ENCODE measurements at regions not wholly inside any gene's neighbourhood (a gene's known extent, or its start where the extent isn't known, plus 50 kb on each side); places are given as distances from the start of the nearest gene placed in this dataset.
"Not testable (repeated sequence)": the region's sequence is repeated elsewhere in the genome, so short reads cannot be mapped to it uniquely, and the experiment has no call there.

DNA sequence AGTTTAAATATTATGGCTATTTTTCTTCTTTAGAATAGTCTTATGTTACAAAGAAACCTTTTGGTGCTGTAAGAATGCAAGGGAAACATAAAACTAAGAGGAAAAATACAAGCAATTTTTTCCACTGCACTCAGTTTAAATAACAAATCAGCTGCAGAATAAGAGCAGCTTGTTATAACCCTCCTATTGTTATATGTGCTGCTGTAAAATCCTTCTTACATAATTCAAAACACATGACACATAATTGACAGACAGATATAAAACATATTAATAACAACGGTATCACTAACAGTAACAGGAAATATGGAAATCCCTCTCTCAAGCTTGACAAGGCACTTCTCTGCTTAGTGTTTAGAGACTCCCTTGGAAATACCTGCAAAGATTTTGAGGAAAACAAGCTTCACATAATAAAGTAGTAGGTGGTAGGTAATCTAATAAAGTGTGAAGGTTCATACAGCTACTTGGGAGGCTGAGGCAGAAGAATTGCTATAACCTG is 385.3 kb upstream of the HS3ST1 start:
- Histone ChIP-seq H3K9me3 (ENCODE audit: low read length) (no peaks in the 10 kb centered on the region), H3K36me3 (ENCODE audit: insufficient read depth, low read length) (no peaks in the 10 kb centered on the region), H4K20me1 (ENCODE audit: insufficient read depth) (no peaks in the 10 kb centered on the region), H3F3A (ENCODE audit: insufficient read depth, low read length, poor library complexity, severe bottlenecking) (no peaks in the 10 kb centered on the region), H3K9me2 (ENCODE audit: insufficient read depth, low read length) (no peaks in the 10 kb centered on the region), H3K27ac (ENCODE audit: low read length) (no peak overlapping the region), H3K4me3 (ENCODE audit: low read length) (no peak overlapping the region), H3K4me2 (ENCODE audit: low read length) (peak overlapping the region; percentile 11), H2AFZ (ENCODE audit: low read depth, low read length) (no peak overlapping the region), H3K79me2 (replicated peaks; ENCODE audit: insufficient read depth, low read length) (no peaks in the 10 kb centered on the region), H3K9ac (ENCODE audit: low read length) (no peak overlapping the region), H3K27me3 (ENCODE audit: insufficient read depth, low read depth, low read length) (no peaks in the 10 kb centered on the region)
- TF ChIP-seq RAD21 (conservative IDR thresholded peaks at IDR 0.05) (no peak), POLR2AphosphoS5 (IDR thresholded peaks at IDR 0.05) (peak; percentile 68), TAF1 (IDR thresholded peaks at IDR 0.05; ENCODE audit: low read depth) (no peak), EP300 (conservative IDR thresholded peaks at IDR 0.05; ENCODE audit: poor library complexity, severe bottlenecking) (peak; percentile 78), SMC3 (conservative IDR thresholded peaks at IDR 0.05; ENCODE audit: poor library complexity) (no peak), MXI1 (conservative IDR thresholded peaks at IDR 0.05; ENCODE audit: poor library complexity, severe bottlenecking) (no peak), EZH2 (IDR thresholded peaks at IDR 0.05; ENCODE audit: borderline replicate concordance, insufficient read depth, low read length, poor library complexity, severe bottlenecking) (no peak), CTCF (IDR thresholded peaks at IDR 0.05; ENCODE audit: poor library complexity, severe bottlenecking) (no peak)
- TF ChIP-seq, protein P1, sequence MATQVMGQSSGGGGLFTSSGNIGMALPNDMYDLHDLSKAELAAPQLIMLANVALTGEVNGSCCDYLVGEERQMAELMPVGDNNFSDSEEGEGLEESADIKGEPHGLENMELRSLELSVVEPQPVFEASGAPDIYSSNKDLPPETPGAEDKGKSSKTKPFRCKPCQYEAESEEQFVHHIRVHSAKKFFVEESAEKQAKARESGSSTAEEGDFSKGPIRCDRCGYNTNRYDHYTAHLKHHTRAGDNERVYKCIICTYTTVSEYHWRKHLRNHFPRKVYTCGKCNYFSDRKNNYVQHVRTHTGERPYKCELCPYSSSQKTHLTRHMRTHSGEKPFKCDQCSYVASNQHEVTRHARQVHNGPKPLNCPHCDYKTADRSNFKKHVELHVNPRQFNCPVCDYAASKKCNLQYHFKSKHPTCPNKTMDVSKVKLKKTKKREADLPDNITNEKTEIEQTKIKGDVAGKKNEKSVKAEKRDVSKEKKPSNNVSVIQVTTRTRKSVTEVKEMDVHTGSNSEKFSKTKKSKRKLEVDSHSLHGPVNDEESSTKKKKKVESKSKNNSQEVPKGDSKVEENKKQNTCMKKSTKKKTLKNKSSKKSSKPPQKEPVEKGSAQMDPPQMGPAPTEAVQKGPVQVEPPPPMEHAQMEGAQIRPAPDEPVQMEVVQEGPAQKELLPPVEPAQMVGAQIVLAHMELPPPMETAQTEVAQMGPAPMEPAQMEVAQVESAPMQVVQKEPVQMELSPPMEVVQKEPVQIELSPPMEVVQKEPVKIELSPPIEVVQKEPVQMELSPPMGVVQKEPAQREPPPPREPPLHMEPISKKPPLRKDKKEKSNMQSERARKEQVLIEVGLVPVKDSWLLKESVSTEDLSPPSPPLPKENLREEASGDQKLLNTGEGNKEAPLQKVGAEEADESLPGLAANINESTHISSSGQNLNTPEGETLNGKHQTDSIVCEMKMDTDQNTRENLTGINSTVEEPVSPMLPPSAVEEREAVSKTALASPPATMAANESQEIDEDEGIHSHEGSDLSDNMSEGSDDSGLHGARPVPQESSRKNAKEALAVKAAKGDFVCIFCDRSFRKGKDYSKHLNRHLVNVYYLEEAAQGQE (IDR thresholded peaks at IDR 0.05; ENCODE audit: borderline replicate concordance): no peak

DNA sequence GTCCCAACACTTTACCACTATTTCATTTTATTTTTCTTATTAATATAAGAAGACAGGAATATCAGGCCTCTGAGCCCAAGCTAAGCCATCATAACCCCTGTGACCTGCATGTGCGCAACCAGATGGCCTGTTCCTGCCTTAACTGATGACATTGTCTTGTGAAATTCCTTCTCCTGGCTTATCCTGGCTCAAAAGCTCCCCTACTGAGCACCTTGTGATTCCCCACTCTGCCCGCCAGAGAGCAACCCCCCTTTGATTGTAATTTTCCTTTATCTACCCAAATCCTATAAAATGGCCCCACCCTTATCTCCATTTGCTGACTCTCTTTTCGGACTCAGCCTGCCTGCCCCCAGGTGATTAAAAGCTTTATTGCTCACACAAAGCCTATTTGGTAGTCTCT is 382.8 kb upstream of the HS3ST1 start:
- not testable (repeated sequence) for H3K4me2 ChIP-seq (ENCODE audit: low read length); H3K9me2 ChIP-seq (ENCODE audit: insufficient read depth, low read length); H3K4me3 ChIP-seq (ENCODE audit: low read length); H3K9ac ChIP-seq (ENCODE audit: low read length); H3K27ac ChIP-seq (ENCODE audit: low read length); H3K9me3 ChIP-seq (ENCODE audit: low read length); H3K36me3 ChIP-seq (ENCODE audit: insufficient read depth, low read length); H3F3A ChIP-seq (ENCODE audit: insufficient read depth, low read length, poor library complexity, severe bottlenecking); H3K79me2 ChIP-seq (replicated peaks; ENCODE audit: insufficient read depth, low read length); H2AFZ ChIP-seq (ENCODE audit: low read depth, low read length); H3K27me3 ChIP-seq (ENCODE audit: insufficient read depth, low read depth, low read length); H4K20me1 ChIP-seq (ENCODE audit: insufficient read depth)

DNA sequence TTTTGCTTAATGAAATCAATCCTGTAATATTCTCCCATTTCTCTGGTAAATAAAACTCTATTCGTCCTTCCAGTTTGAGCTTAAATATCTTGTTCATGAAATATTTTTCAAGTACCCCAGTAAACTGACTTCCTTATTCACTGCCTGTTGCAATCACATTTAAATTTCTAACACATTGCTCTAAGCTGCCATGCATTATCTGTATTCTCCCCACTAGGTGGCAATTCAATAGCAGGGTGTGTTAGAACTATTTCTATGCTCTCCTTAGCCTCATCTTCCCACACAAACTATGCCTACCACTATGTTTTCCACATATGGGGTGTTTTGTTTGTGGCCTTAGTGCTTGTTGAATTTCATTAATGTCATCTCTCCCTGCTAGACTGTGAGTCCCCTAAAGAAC is 377.1 kb upstream of the HS3ST1 start:
- Histone ChIP-seq H3K9ac (ENCODE audit: low read length) (no peak overlapping the region), H3K36me3 (ENCODE audit: insufficient read depth, low read length) (no peaks in the 10 kb centered on the region), H4K20me1 (ENCODE audit: insufficient read depth) (no peaks in the 10 kb centered on the region), H3K79me2 (replicated peaks; ENCODE audit: insufficient read depth, low read length) (no peaks in the 10 kb centered on the region), H3K9me3 (ENCODE audit: low read length) (no peaks in the 10 kb centered on the region), H3K4me3 (ENCODE audit: low read length) (no peak overlapping the region), H3K4me2 (ENCODE audit: low read length) (no peak overlapping the region), H3K9me2 (ENCODE audit: insufficient read depth, low read length) (no peaks in the 10 kb centered on the region), H2AFZ (ENCODE audit: low read depth, low read length) (no peak overlapping the region), H3K27me3 (ENCODE audit: insufficient read depth, low read depth, low read length) (no peaks in the 10 kb centered on the region), H3F3A (ENCODE audit: insufficient read depth, low read length, poor library complexity, severe bottlenecking) (no peaks in the 10 kb centered on the region), H3K27ac (ENCODE audit: low read length) (no peak overlapping the region)
- TF ChIP-seq TAF1 (IDR thresholded peaks at IDR 0.05; ENCODE audit: low read depth) (no peak), EP300 (conservative IDR thresholded peaks at IDR 0.05; ENCODE audit: poor library complexity, severe bottlenecking) (no peak), MXI1 (conservative IDR thresholded peaks at IDR 0.05; ENCODE audit: poor library complexity, severe bottlenecking) (no peak), CTCF (IDR thresholded peaks at IDR 0.05; ENCODE audit: poor library complexity, severe bottlenecking) (peak; percentile 66), RAD21 (conservative IDR thresholded peaks at IDR 0.05) (peak; percentile 71), POLR2AphosphoS5 (IDR thresholded peaks at IDR 0.05) (no peak), SMC3 (conservative IDR thresholded peaks at IDR 0.05; ENCODE audit: poor library complexity) (peak; percentile 75), EZH2 (IDR thresholded peaks at IDR 0.05; ENCODE audit: borderline replicate concordance, insufficient read depth, low read length, poor library complexity, severe bottlenecking) (no peak)
- TF ChIP-seq, protein P1 (IDR thresholded peaks at IDR 0.05; ENCODE audit: borderline replicate concordance): no peak
